Spleen (tissue), 11 donors: ENCODE measurements at regions not wholly inside any gene's neighbourhood (a gene's known extent, or its start where the extent isn't known, plus 50 kb on each side); places are given as distances from the start of the nearest gene placed in this dataset.
"Not testable (repeated sequence)": the region's sequence is repeated elsewhere in the genome, so short reads cannot be mapped to it uniquely, and the experiment has no call there.

Experiments used
- DNase-seq: peaks from one replicate; pipeline ENCODE4 v3.0.0-alpha.2; 2020
- H3K27ac ChIP-seq, 8 donors: fragments of 200-600 bp; sonication (generic) in 7 of 8; 1 replicate in 4 of 8; 2 replicates in 4 of 8; pipeline versions ENCODE4 v1.5.0 to v1.8.0; 2016 to 2021; ENCODE audit warnings: inconsistent platforms in 4 of 8, mild to moderate bottlenecking in 4 of 8, moderate library complexity in 1 of 8
- H3K27me3 ChIP-seq, 7 donors: fragments of 200-600 bp; sonication (generic) in 6 of 7; replicated peaks in 1 of 7; 1 replicate in 4 of 7; 2 replicates in 3 of 7; pipeline versions ENCODE4 v1.5.0 to v1.8.0; 2016 to 2021; ENCODE audit warnings: inconsistent platforms in 3 of 7, mild to moderate bottlenecking in 1 of 7
- H3K36me3 ChIP-seq, 6 donors: fragments of 200-600 bp; sonication (generic) in 5 of 6; 1 replicate in 4 of 6; 2 replicates in 2 of 6; pipeline versions ENCODE4 v1.5.0 to v1.8.0; 2016 to 2021; ENCODE audit warnings: inconsistent platforms in 2 of 6
- H3K4me1 ChIP-seq, 6 donors: fragments of 200-600 bp; sonication (generic) in 5 of 6; 1 replicate in 3 of 6; 2 replicates in 3 of 6; pipeline versions ENCODE4 v1.5.0 to v1.8.0; 2016 to 2021; ENCODE audit warnings: inconsistent platforms in 3 of 6
- H3K4me3 ChIP-seq, 8 donors: fragments of 200-600 bp; sonication (generic) in 7 of 8; 1 replicate in 4 of 8; 2 replicates in 4 of 8; pipeline versions ENCODE4 v1.5.0 to v1.8.0; 2016 to 2021; ENCODE audit warnings: inconsistent platforms in 4 of 8, mild to moderate bottlenecking in 4 of 8, moderate library complexity in 2 of 8
- H3K9me3 ChIP-seq, 8 donors: fragments of 200-600 bp; sonication (generic) in 7 of 8; 1 replicate in 4 of 8; 2 replicates in 4 of 8; pipeline versions ENCODE4 v1.5.0 to v1.8.0; 2016 to 2021; ENCODE audit warnings: inconsistent platforms in 4 of 8
- POLR2A ChIP-seq, 3 donors: fragments of 450-650 bp; IDR thresholded peaks; one replicate each; pipeline ENCODE4 v1.5.1; 2017; ENCODE audit warnings: antibody characterized with exemption in 3 of 3, mild to moderate bottlenecking in 1 of 3
- POLR2AphosphoS5 ChIP-seq, 3 donors: sonication (generic); formaldehyde crosslinking; IDR thresholded peaks; one replicate each; pipeline ENCODE4 v1.5.1; 2017; ENCODE audit warnings: antibody characterized with exemption in 3 of 3
- WGBS, 5 donors: extraction: QIAGEN DNeasy Blood & Tissue Kit in 3 of 5; methylation state at CpG; one replicate each; pipeline versions ENCODE4 v1.1.5 to v1.1.7; 2013 to 2018; 5-methylcytosine and 5-hydroxymethylcytosine counted together
- intact Hi-C: fragments of 100-400 bp; cut with DNase I; formaldehyde crosslinking; loops from one replicate; pipeline ENCODE4 v1.15.0; 2023; ENCODE audit warnings: low total_unique reads
- TF ChIP-seq, protein P1 (sequence below), 11 experiments: fragments of 200-600 bp in 7 of 11; fragments of 450-650 bp in 4 of 11; sonication (generic) in 4 of 11; IDR thresholded peaks in 8 of 11; conservative IDR thresholded peaks in 3 of 11; 1 replicate in 7 of 11; 2 replicates in 4 of 11; pipeline versions ENCODE4 v1.4.0 to v1.8.0; 2016 to 2021; ENCODE audit warnings: antibody characterized with exemption in 11 of 11, inconsistent platforms in 4 of 11, mild to moderate bottlenecking in 1 of 11
- donor health status: healthy with polysubstance abuse.
- donor health status: DM: no; HTN: no; CAD: no; lungs with moderate emphysema.
- donor health status: DM: no; HTN: no; CAD: no.
- donor health status: Bipolar disorder and iron deficiency.
- donor health status: healthy.
- donor health status: DM: no; HTN: no; CAD: no.
- donor health status: DM: yes; HTN: yes; CAD: no.

DNA sequence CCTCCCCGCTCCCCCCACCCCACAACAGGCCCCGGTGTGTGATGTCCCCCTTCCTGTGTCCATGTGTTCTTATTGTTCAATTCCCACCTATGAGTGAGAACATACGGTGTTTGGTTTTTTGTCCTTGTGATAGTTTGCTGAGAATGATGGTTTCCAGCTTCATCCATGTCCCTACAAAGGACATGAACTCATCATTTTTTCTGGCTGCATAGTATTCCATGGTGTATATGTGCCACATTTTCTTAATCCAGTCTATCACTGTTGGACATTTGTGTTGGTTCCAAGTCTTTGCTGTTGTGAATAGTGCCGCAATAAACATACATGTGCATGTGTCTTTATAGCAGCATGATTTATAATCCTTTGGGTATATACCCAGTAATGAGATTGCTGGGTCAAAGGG lies 104.3 kb downstream of the MTPN start:
- H3K4me3 ChIP-seq, H3K4me1 ChIP-seq, H3K36me3 ChIP-seq, DNase-seq, H3K27ac ChIP-seq, H3K9me3 ChIP-seq, intact Hi-C loops, H3K27me3 ChIP-seq: not testable (repeated sequence)
- WGBS, 5 donors: 89 to 95% (median 94%) methylated on average over 3 to 4 of the region's 4 CpGs

DNA sequence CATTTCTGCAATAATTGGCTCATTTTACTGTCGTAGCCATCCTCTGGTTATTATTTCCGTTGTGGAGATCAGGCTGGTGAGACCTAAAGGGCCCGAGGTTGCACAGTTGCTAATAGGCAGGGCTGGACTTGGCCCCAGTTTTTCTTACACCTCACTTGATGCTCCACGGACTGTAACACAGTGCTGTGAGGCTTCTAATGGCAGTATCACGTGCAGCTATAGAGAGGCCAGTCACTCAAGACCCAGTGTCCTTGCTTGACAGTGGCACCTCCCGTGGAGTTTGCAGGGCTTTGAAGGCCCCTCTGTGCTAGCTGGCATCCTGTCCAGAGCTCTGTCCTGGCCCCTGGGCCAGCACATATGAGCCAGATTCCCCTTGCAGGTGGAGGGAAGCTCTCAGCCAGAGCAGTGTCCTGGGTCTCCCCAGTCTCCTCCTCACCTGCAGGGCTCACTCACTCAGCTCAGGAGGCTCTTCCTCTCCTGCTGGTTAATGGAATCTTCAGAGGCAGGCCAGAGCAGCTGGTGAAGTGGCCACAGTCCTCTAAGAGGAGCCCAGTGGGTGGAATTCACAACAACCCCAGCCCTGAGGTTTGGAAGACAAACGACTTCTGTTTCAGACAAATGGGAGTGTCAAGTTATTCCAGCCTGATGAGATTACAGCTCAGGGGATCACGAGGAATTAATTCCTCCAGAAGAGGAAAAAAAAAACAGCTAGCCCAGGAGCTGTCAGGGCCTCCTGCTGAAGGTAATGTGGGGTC lies 114.2 kb upstream of the FAM180A start:
- no peak overlapping the region for H3K27ac ChIP-seq
- no peak for TF ChIP-seq POLR2AphosphoS5 (IDR thresholded peaks at IDR 0.05)
- no peak for TF ChIP-seq POLR2A (IDR thresholded peaks at IDR 0.05)
- TF ChIP-seq, protein P1, sequence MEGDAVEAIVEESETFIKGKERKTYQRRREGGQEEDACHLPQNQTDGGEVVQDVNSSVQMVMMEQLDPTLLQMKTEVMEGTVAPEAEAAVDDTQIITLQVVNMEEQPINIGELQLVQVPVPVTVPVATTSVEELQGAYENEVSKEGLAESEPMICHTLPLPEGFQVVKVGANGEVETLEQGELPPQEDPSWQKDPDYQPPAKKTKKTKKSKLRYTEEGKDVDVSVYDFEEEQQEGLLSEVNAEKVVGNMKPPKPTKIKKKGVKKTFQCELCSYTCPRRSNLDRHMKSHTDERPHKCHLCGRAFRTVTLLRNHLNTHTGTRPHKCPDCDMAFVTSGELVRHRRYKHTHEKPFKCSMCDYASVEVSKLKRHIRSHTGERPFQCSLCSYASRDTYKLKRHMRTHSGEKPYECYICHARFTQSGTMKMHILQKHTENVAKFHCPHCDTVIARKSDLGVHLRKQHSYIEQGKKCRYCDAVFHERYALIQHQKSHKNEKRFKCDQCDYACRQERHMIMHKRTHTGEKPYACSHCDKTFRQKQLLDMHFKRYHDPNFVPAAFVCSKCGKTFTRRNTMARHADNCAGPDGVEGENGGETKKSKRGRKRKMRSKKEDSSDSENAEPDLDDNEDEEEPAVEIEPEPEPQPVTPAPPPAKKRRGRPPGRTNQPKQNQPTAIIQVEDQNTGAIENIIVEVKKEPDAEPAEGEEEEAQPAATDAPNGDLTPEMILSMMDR (IDR thresholded peaks at IDR 0.05 in 8 of 11, conservative IDR thresholded peaks at IDR 0.05 in 3 of 11): no peak
- WGBS, 5 donors: 60 to 79% (median 72%) methylated on average over 7 to 8 of the region's 8 CpGs
- DNase-seq: no peak
- intact Hi-C loops: no loop called here
- no peaks in the 10 kb centered on the region for H3K27me3 ChIP-seq
- peaks cover 0 to 20% (median 3%) of the 10 kb centered on the region in 8 donors for H3K9me3 ChIP-seq
- no peak overlapping the region for H3K4me3 ChIP-seq
- H3K36me3 ChIP-seq: no peaks in the 10 kb centered on the region
- no peaks in the 10 kb centered on the region for H3K4me1 ChIP-seq

DNA sequence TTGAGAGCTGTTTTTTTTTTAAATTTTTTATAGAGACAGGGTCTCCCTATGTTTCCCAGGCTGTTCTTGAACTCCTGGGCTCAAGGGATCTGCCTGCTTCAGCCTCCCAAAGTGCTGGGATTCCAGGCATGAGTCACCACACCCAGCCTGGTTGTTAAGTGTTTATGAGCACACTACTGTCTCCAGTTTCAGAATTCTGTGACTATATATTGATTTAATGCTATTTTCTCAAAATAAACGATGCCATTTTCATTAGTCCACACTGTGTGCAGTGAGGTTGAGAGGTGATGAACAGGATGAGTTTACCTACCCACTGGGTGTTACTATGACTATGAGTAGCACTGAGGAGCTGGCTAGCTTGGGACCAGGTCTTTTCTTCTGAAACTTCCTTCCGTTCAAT lies 110.9 kb upstream of the FAM180A start:
- Histone ChIP-seq H3K9me3 (peaks cover 0 to 21% (median 3%) of the 10 kb centered on the region in 8 donors), H3K36me3 (no peaks in the 10 kb centered on the region), H3K4me1 (peaks cover 0 to 7% (median 2%) of the 10 kb centered on the region in 6 donors), H3K4me3 (no peak overlapping the region), H3K27ac (no peak overlapping the region), H3K27me3 (no peaks in the 10 kb centered on the region)
- TF ChIP-seq POLR2AphosphoS5 (IDR thresholded peaks at IDR 0.05) (no peak), POLR2A (IDR thresholded peaks at IDR 0.05) (no peak)
- TF ChIP-seq, protein P1 (IDR thresholded peaks at IDR 0.05 in 8 of 11, conservative IDR thresholded peaks at IDR 0.05 in 3 of 11): no peak
- DNase-seq: no peak
- intact Hi-C loops: no loop called here
- WGBS, 5 donors: 69 to 90% (median 80%) methylated on average over 2 of the region's 2 CpGs

DNA sequence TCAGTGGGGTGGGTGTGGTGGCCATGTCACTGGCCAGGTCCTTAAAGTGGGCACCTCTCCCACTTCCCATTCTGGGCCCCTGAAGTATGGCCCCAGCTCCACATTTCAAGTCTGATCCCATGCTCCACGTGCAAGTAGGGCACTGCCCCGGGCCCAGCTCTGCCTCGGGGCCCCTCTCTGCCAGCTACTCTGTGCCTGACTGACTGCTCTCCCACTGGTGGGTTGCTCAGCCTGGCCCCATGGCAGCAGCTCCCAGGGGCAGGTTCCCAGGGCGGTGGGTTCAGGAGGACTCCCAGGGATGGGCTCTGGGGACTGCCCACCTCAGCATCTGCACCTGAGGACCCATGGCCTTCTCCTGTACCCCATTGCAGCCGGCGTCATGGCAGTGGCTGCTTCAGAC lies 110.2 kb upstream of the FAM180A start:
- DNase-seq: no peak
- H3K27me3 ChIP-seq: no peaks in the 10 kb centered on the region
- intact Hi-C loops: no loop called here
- 84 to 93% (median 92%) methylated on average over 5 to 6 of the region's 6 CpGs for WGBS, 5 donors
- H3K4me3 ChIP-seq: no peak overlapping the region
- H3K36me3 ChIP-seq: no peaks in the 10 kb centered on the region
- H3K9me3 ChIP-seq: peaks cover 0 to 21% (median 3%) of the 10 kb centered on the region in 8 donors
- TF ChIP-seq POLR2A (IDR thresholded peaks at IDR 0.05) (no peak), POLR2AphosphoS5 (IDR thresholded peaks at IDR 0.05) (no peak)
- TF ChIP-seq, protein P1 (IDR thresholded peaks at IDR 0.05 in 8 of 11, conservative IDR thresholded peaks at IDR 0.05 in 3 of 11): no peak
- peaks cover 0 to 7% (median 2%) of the 10 kb centered on the region in 6 donors for H3K4me1 ChIP-seq
- no peak overlapping the region for H3K27ac ChIP-seq
